ENCODE measurements at regions not wholly inside any gene's neighbourhood (a gene's known extent, or its start where the extent isn't known, plus 50 kb on each side); places are given as distances from the start of the nearest gene placed in this dataset.
"Not testable (repeated sequence)": the region's sequence is repeated elsewhere in the genome, so short reads cannot be mapped to it uniquely, and the experiment has no call there.

GRCh38 chr18:1528447-1528846 lies 623.8 kb downstream of the ADCYAP1 start:
- no peak overlapping the region for H3K4me3 ChIP-seq (ENCODE audit: low read depth, low read length)
- no peak for TF ChIP-seq CTCF (IDR thresholded peaks at IDR 0.05; ENCODE audit: borderline replicate concordance, insufficient read depth, low read depth, low read length)

GRCh38 chr18:1528964-1529509 lies 624.4 kb downstream of the ADCYAP1 start:
- H3K4me3 ChIP-seq (ENCODE audit: low read depth, low read length): no peak overlapping the region
- no peak for TF ChIP-seq CTCF (IDR thresholded peaks at IDR 0.05; ENCODE audit: borderline replicate concordance, insufficient read depth, low read depth, low read length)

- no peak for TF ChIP-seq CTCF (IDR thresholded peaks at IDR 0.05; ENCODE audit: borderline replicate concordance, insufficient read depth, low read depth, low read length)
- H3K4me3 ChIP-seq (ENCODE audit: low read depth, low read length): no peak overlapping the region
Measured at GRCh38 chr18:1530650-1531049, 626.0 kb downstream of the ADCYAP1 start.

GRCh38 chr18:1539276-1539675 lies 634.6 kb downstream of the ADCYAP1 start:
- H3K4me3 ChIP-seq (ENCODE audit: low read depth, low read length): no peak overlapping the region

GRCh38 chr18:1541478-1541877 lies 636.8 kb downstream of the ADCYAP1 start:
- TF ChIP-seq CTCF (IDR thresholded peaks at IDR 0.05; ENCODE audit: borderline replicate concordance, insufficient read depth, low read depth, low read length): no peak
- no peak overlapping the region for H3K4me3 ChIP-seq (ENCODE audit: low read depth, low read length)

More at GRCh38 chr18:1539276-1539675, 634.6 kb downstream of the ADCYAP1 start:
- no peak for TF ChIP-seq CTCF (IDR thresholded peaks at IDR 0.05; ENCODE audit: borderline replicate concordance, insufficient read depth, low read depth, low read length)

GRCh38 chr18:1542230-1542774 lies 637.6 kb downstream of the ADCYAP1 start:
- TF ChIP-seq CTCF (IDR thresholded peaks at IDR 0.05; ENCODE audit: borderline replicate concordance, insufficient read depth, low read depth, low read length): no peak
- no peak overlapping the region for H3K4me3 ChIP-seq (ENCODE audit: low read depth, low read length)

- no peak for TF ChIP-seq CTCF (IDR thresholded peaks at IDR 0.05; ENCODE audit: borderline replicate concordance, insufficient read depth, low read depth, low read length)
- no peak overlapping the region for H3K4me3 ChIP-seq (ENCODE audit: low read depth, low read length)
Measured at GRCh38 chr18:1544016-1544415, 639.3 kb downstream of the ADCYAP1 start.

GRCh38 chr18:1557711-1558110 lies 653.0 kb downstream of the ADCYAP1 start:
- H3K4me3 ChIP-seq (ENCODE audit: low read depth, low read length): not testable (repeated sequence)

Data from GM12875 (cell line).